ENCODE measurements at regions not wholly inside any gene's neighbourhood (a gene's known extent, or its start where the extent isn't known, plus 50 kb on each side); places are given as distances from the start of the nearest gene placed in this dataset.

GRCh38 chr4:188197566-188197965 lies 58.3 kb downstream of the TRIML1 start:
- no peak for DNase-seq (ENCODE audit: low spot score)

- DNase-seq (ENCODE audit: low spot score) = no peak
Measured at GRCh38 chr4:188198982-188199792, 59.9 kb downstream of the TRIML1 start.

DNA sequence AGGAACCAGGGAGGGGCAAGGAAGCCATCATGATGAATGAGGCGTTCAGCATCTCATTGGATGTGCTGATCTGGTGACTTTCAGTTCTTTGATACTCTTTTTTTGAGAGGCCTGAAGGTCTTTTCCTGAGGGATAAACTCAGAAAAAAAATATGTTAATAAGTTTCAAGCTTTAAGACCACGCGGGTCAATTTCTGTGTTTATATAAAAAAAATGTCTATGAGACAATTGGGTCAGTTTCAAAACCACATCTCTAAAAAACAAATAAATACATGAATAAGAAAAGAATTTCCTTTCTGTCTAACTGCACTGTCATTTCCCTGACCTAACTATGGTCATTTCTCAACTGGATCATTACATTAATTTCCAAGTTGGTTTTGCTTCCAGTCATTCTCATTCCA lies 62.6 kb downstream of the TRIML1 start:
- no peak for DNase-seq (ENCODE audit: low spot score)

- no peak for DNase-seq (ENCODE audit: low spot score)
Measured at GRCh38 chr4:188206783-188207182, 67.5 kb downstream of the TRIML1 start.

DNA sequence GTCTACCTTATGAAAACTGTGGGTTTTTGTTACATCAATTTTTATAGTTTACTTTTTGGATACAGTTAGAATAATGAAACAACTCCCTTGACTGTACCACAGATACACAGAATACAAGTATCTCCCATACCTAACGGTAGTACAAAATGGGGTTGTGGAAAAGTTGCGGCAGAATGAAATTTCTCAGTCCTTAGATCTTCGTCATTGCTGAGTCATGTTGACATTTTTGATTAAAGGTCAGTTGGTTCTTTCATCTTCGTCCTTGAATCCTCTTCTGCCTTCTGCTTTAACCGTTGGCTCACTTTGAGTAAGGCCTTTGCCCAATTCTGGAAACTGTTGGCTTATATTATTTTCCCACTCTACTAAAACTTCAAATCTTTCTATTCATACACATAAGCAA lies 75.6 kb downstream of the TRIML1 start:
- DNase-seq (ENCODE audit: low spot score) = no peak

GRCh38 chr4:188218392-188218791 lies 79.2 kb downstream of the TRIML1 start:
- DNase-seq (ENCODE audit: low spot score) = no peak

GRCh38 chr4:188220006-188220405 lies 80.8 kb downstream of the TRIML1 start:
- DNase-seq (ENCODE audit: low spot score) = no peak

- DNase-seq (ENCODE audit: low spot score) = no peak
Measured at GRCh38 chr4:188221090-188221489, 81.8 kb downstream of the TRIML1 start.

- DNase-seq (ENCODE audit: low spot score) = no peak
Measured at GRCh38 chr4:188228279-188228678, 89.0 kb downstream of the TRIML1 start.

- DNase-seq (ENCODE audit: low spot score) = no peak
Measured at GRCh38 chr4:188232428-188232827, 93.2 kb downstream of the TRIML1 start.

DNA sequence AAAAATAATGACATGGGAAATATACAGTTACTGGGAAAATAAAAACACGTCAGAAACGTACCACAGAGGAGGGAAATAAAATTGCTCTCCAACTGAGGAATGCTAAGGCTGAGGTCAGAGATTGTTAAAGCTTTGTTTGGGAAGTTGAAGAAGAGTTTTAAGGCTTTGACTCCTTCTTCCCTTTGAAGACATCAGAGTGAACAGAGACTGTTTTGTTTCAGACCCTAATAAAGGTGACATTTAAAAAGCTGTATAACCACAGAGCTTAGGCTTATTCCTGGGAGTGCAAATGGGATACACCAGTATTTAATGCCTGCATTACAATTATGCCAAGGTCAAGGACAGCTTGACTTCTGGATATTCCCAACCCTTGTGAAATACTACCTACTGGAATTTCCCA lies 102.8 kb downstream of the TRIML1 start:
- DNase-seq (ENCODE audit: low spot score) = no peak

DNA sequence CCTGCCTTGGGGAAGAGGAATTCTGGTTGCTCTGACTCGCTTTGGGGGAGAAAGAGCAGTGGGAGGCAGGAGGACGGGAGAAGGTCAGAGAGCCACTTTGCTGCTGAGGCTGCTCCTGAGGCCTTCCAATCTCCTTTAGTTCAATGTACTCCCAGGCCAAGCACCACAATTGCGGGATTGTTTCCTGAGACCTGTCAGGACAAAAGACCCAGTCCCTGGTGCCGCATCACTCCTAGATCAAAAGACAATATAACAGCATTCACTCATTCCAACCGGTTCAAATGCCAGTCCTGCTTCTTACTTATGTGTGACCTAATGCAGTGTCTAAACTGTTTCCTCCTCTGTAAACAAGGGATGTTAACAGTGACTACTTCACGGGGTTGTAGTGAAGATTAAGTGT lies 106.4 kb downstream of the TRIML1 start:
- DNase-seq (ENCODE audit: low spot score) = no peak

GRCh38 chr4:188246488-188246887 lies 107.2 kb downstream of the TRIML1 start:
- DNase-seq (ENCODE audit: low spot score) = no peak

DNA sequence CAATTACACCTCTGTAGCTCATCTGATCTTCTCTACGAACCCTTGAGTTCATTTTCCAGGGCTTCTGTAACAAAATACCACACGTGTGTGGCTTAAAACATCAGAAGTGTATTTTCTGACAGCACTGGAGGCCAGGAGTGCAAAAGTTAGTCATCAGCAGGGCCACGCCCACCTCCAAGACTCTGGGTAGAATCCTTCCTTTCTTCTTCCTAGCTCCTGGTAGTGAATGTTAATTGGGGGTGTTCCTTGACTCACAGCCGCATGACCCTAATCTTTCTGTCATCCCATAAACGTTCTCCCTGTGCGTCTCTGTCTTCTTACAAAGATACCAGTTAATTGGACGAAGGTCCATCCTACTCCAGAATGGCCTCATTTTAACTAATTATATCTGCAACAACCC lies 115.0 kb downstream of the TRIML1 start:
- no peak for DNase-seq (ENCODE audit: low spot score)

DNA sequence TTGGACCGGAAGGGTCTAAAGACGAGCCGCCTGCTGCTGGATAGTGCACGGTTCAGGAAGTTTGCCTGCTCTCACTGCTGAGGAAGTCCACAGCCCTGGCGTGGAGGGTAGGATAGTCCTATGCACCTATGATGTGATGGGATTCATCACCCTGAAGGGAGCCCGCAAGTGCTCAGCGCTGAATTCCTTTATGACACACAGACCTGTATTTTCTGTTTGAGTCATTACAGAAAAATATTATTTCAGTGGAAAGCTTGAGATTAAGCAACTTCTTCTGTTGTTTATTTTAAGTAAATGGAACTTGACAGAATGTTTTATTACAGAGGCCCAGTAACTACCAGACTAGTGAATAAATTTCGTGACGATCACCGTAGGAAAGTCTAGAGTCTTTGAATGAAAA lies 123.2 kb downstream of the TRIML1 start:
- DNase-seq (ENCODE audit: low spot score) = no peak

DNA sequence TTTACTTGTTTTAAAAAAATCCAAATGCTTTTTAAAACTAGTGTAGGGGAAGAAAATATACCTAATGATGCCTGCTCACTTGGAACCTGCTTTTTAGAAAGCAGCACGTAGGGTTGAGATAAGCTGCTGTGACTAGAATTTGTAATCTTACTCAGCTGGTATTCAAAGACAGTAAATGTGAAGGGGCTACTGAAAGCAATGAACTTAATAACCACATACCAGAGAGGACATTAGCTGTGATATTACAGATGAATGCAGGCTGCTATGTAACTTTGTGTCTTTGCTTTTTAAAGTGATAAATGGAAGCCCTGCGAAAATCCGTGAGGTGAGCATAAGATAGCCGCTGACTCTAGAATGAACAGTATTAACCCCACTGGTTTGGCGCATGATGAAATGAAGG lies 124.1 kb downstream of the TRIML1 start:
- DNase-seq (ENCODE audit: low spot score) = no peak

DNA sequence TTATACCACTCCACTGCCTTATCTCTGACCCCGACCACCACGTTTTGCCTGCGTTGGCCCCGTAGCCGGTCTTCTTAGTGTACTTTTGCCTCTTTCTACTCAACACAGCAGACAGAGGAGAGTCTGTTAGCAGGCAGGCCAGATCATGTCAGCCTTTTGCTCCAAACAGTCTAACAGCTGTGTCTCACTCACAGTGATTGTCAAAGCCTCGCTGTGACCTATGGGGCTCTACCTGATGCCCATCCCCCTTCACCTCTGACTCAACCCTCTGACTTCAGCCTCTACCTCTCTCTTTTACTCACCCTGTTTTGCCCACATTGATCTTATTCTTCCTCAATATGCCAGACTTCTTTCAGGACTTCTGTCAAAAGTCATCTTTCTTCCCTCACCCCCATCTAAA lies 127.1 kb downstream of the TRIML1 start:
- DNase-seq (ENCODE audit: low spot score) = no peak

DNA sequence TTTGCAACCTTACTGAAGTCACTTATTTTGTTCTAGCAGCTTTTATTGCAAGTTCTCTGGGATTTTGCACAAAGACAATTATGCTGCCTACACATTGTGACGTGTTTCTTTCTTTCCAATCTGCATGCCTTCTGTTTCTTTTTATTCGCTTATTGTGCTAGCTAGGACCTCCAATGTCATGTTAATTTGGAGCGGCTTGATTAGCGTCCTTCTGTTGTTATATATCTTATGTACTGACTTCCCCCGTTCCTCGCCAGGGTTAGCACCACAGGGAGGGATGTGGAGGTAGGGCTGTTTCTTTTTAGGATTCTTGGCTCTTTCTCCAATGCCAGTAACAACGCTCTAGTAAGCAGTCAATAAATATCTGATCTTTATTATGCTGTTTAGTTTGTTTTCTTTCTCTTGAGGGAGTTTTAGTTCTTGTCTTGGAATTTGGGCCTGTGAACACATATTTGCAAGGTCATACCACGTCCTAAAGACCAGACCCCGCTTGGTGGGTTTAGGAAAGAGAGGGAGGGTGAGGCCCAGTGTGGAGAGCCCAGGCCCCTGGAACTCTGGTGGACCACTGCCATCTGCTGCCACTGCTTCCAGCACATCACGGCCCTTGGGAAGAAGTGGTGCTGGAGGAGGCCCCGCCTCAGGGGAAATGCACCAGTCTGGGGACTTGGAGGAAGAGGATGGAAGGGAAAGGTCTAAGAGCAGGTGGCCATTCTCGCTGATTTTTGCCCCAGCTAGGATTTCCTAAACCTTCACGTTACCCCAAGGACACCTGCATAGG lies 129.1 kb downstream of the TRIML1 start:
- DNase-seq (ENCODE audit: low spot score) = no peak

DNA sequence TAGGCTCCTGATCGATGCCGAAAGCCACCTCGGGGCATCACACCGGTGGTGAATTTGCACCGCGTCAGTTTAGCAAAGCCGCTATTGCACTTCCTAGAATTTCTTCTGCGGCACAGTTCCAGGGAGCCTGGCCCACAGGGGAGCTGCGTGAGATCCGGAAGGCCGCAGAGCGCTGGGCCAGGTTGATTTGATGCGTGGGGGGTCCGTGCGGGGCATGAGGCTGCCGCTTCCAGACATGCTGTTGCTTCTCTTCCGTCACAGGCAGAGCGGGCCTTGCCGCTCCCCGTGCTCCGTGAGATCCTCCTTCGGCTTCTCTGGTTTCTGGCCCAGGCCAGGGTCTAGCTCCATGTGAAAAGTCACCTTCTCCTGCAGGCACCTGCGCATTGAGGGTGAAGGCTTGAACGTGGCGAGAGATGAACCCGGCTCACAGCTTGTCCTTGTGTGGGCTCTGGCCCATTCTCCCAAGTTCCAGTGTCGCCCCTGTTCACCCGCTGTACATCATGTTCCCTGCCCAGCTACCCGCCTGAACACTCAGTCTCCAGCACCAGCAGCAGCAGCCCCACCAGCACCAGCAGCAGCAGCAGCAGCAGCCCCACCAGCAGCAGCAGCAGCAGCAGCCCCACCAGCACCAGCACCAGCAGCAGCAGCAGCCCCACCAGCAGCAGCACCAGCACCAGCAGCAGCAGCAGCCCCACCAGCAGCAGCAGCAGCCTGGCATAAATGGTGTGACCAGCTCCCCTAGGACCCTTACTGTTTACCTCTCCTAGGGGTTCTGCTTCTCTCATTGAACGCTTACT lies 131.2 kb downstream of the TRIML1 start:
- DNase-seq (ENCODE audit: low spot score) = no peak

DNA sequence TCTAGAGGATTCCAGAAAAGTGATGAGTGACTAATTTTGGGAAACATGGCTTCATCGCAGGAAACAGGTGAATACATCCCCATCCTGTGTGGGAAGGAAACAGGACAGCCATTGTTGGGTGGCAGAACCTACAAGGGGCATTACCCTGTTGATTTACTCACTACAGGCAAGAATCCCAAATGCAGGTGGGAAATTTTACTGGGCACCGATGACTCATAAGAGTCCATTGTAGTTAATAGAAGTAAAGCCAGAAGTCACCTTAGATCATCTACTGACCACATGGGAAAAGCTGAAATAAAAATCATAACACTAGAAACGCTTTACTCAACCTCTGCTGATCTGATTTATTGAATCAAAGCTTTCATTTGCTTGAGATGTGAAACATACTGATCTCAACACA lies 136.4 kb downstream of the TRIML1 start:
- no peak for DNase-seq (ENCODE audit: low spot score)

GRCh38 chr4:188279184-188279583 lies 139.9 kb downstream of the TRIML1 start:
- no peak for DNase-seq (ENCODE audit: low spot score)

Measured in HT-29 (cell line).